Lung (tissue), 11 donors: ENCODE measurements at regions not wholly inside any gene's neighbourhood (a gene's known extent, or its start where the extent isn't known, plus 50 kb on each side); places are given as distances from the start of the nearest gene placed in this dataset.

Experiments
- ATAC-seq: fragments of 200-7000 bp; cut with Tn5 transposase; one replicate; pipeline ENCODE4 v1.9.1; 2020; ENCODE audit warnings: moderate number of reproducible peaks; ENCODE audit not compliant: insufficient read depth, low FRiP score
- DNase-seq, 3 donors: peaks; one replicate each; pipeline ENCODE4 v3.0.0-alpha.2; 2013 to 2017
- H3K27ac ChIP-seq, 2 donors: one replicate each; pipeline ENCODE4 v1.5.1; 2013; ENCODE audit warnings: mild to moderate bottlenecking in 2 of 2, moderate library complexity in 2 of 2, control low read depth in 1 of 2, inconsistent platforms in 1 of 2, low read depth in 1 of 2, low read length in 1 of 2
- H3K27me3 ChIP-seq, 3 donors: one replicate each; pipeline ENCODE4 v1.5.1; 2013; ENCODE audit warnings: low read length in 2 of 3; ENCODE audit not compliant: control insufficient read depth in 3 of 3, insufficient read depth in 3 of 3
- H3K36me3 ChIP-seq, 4 donors: one replicate each; pipeline ENCODE4 v1.5.1; 2013; ENCODE audit warnings: low read length in 4 of 4, mild to moderate bottlenecking in 1 of 4, moderate library complexity in 1 of 4; ENCODE audit not compliant: control insufficient read depth in 4 of 4, insufficient read depth in 4 of 4
- H3K4me1 ChIP-seq, 5 donors: one replicate each; pipeline ENCODE4 v1.5.1; 2013; ENCODE audit warnings: low read length in 5 of 5, mild to moderate bottlenecking in 2 of 5, moderate library complexity in 1 of 5; ENCODE audit not compliant: control insufficient read depth in 5 of 5, insufficient read depth in 5 of 5
- H3K4me3 ChIP-seq: one replicate; pipeline ENCODE4 v1.5.1; 2013; ENCODE audit warnings: mild to moderate bottlenecking, control low read depth, moderate library complexity
- H3K9ac ChIP-seq, 2 donors: one replicate each; pipeline ENCODE4 v1.5.1; 2013; ENCODE audit warnings: low read length in 2 of 2, control low read depth in 1 of 2; ENCODE audit not compliant: insufficient read depth in 1 of 2
- H3K9me3 ChIP-seq, 4 donors: one replicate each; pipeline ENCODE4 v1.5.1; 2013; ENCODE audit warnings: low read length in 3 of 4, mild to moderate bottlenecking in 1 of 4, moderate library complexity in 1 of 4; ENCODE audit not compliant: control insufficient read depth in 4 of 4, insufficient read depth in 3 of 4
- WGBS, 2 donors: extraction: QIAGEN DNeasy Blood & Tissue Kit; methylation state at CpG; one replicate each; pipeline ENCODE4 v1.1.7; 2013; 5-methylcytosine and 5-hydroxymethylcytosine counted together
- TF ChIP-seq, protein P1 (sequence below): IDR thresholded peaks from 2 replicates; pipeline ENCODE4 v1.5.1; 2012; ENCODE audit warnings: mild to moderate bottlenecking; ENCODE audit errors: control extremely low read depth, extremely low read depth
- donor health status: control.
- donor health status: control.
- donor health status: Bipolar disorder and iron deficiency.
- donor health status: healthy.
- donor health status: DM: yes; HTN: yes; CAD: no.

DNA sequence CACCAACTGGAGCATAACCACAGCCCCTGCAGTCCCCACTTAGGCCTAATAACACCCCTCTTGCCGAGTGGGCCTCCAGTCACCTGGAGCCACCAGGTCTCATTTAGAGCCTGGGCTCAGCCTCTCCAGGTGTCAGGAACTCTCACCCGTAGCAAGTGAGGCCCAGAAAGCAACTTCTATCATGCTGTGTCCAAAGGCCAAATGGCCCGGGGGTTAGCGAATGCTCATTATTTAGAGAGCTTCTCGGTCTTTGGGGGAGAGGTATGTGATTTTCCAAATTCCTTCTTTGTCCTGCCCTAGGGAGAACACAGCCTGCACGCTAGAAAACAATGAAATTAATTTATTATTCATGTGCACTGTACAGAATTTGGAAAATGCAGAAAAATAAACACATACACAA lies 109.9 kb upstream of the PTPRM start:
- Histone ChIP-seq H3K4me3 (no peak overlapping the region), H3K36me3 (no peaks in the 10 kb centered on the region), H3K27ac (no peak overlapping the region), H3K9me3 (no peaks in the 10 kb centered on the region), H3K4me1 (peaks cover 0 to 15% (median 4%) of the 10 kb centered on the region in 5 donors), H3K9ac (no peak overlapping the region), H3K27me3 (no peaks in the 10 kb centered on the region)
- 90 to 96% methylated on average over 6 of the region's 6 CpGs for WGBS, 2 donors
- DNase-seq = no peak
- no peak for ATAC-seq
- TF ChIP-seq, protein P1, sequence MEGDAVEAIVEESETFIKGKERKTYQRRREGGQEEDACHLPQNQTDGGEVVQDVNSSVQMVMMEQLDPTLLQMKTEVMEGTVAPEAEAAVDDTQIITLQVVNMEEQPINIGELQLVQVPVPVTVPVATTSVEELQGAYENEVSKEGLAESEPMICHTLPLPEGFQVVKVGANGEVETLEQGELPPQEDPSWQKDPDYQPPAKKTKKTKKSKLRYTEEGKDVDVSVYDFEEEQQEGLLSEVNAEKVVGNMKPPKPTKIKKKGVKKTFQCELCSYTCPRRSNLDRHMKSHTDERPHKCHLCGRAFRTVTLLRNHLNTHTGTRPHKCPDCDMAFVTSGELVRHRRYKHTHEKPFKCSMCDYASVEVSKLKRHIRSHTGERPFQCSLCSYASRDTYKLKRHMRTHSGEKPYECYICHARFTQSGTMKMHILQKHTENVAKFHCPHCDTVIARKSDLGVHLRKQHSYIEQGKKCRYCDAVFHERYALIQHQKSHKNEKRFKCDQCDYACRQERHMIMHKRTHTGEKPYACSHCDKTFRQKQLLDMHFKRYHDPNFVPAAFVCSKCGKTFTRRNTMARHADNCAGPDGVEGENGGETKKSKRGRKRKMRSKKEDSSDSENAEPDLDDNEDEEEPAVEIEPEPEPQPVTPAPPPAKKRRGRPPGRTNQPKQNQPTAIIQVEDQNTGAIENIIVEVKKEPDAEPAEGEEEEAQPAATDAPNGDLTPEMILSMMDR = no peak

DNA sequence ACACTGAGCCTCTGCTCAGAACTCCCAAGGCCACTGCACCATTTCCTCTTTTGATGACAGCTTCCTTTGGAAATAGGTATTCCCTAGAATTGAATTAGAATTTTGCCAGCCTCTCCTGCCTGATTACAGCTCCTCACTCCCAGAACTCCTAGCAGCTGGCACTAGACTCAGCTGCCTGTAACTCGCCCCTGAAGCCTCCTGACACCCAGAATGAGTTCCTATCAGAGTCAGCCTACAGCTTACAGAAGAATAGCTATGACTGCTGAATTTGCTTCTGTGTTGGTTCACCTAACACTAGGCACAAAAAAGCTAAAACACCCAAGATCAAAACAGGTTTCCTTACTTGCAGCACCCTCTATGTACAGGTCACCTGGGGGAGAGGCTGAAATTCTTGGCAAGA lies 108.2 kb upstream of the PTPRM start:
- ATAC-seq (no peak), DNase-seq (no peak)
- Histone ChIP-seq H3K4me3 (no peak overlapping the region), H3K9ac (no peak overlapping the region), H3K9me3 (no peaks in the 10 kb centered on the region), H3K27me3 (no peaks in the 10 kb centered on the region), H3K36me3 (no peaks in the 10 kb centered on the region), H3K4me1 (peaks cover 0 to 15% (median 5%) of the 10 kb centered on the region in 5 donors), H3K27ac (no peak overlapping the region)
- TF ChIP-seq, protein P1 = no peak
- 72 to 80% methylated on average over 1 of the region's 1 CpG for WGBS, 2 donors

- Histone ChIP-seq H3K27me3 (no peaks in the 10 kb centered on the region), H3K27ac (peak overlapping the region in 1 of 2 donors; percentile 50), H3K9ac (no peak overlapping the region), H3K36me3 (no peaks in the 10 kb centered on the region), H3K9me3 (no peaks in the 10 kb centered on the region), H3K4me3 (no peak overlapping the region), H3K4me1 (peaks cover 0 to 15% (median 5%) of the 10 kb centered on the region in 5 donors)
- peak in 2 of 3 donors; percentile 30 to 42 for DNase-seq
- no peak for ATAC-seq
- TF ChIP-seq, protein P1 = no peak
- WGBS, 2 donors = 70 to 85% methylated on average over 25 of the region's 25 CpGs
These were observed 107.0 kb upstream of the PTPRM start for GRCh38 chr18:7459851-7460770.
